ENCODE measurements at regions not wholly inside any gene's neighbourhood (a gene's known extent, or its start where the extent isn't known, plus 50 kb on each side); places are given as distances from the start of the nearest gene placed in this dataset.
"Not testable (repeated sequence)": the region's sequence is repeated elsewhere in the genome, so short reads cannot be mapped to it uniquely, and the experiment has no call there.

DNA sequence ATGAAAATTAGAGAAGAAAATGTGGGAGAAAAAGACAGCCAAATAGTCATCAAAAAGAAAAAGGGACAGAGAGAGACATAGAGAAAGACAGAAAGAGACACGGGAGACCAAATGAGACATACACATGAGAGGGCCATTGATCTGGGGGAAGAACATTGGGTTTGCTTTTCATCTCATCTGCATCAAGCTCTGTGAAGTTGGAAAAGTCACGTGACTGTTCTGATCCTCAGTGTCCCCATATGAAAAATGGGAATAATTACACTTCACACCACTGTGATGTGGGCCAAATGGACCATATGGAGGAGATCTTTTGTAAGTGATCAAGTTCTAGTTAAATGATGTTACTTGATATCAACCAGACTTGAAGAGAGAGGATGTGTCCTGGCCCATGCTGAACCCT is 147.1 kb upstream of the NRXN3 start:
- Histone ChIP-seq H3K36me3 (no peaks in the 10 kb centered on the region), H3K4me3 (no peak overlapping the region), H3K27ac (no peak overlapping the region), H3K27me3 (replicated peaks; ENCODE audit: insufficient read depth) (no peaks in the 10 kb centered on the region), H3K9me3 (no peaks in the 10 kb centered on the region), H3K4me1 (replicated peaks) (no peaks in the 10 kb centered on the region)
- WGBS = 88% methylated on average over 2 of the region's 2 CpGs
- DNase-seq (ENCODE audit: low spot score) = no peak
- TF ChIP-seq POLR2A (IDR thresholded peaks at IDR 0.05) = no peak
- TF ChIP-seq, protein P1, sequence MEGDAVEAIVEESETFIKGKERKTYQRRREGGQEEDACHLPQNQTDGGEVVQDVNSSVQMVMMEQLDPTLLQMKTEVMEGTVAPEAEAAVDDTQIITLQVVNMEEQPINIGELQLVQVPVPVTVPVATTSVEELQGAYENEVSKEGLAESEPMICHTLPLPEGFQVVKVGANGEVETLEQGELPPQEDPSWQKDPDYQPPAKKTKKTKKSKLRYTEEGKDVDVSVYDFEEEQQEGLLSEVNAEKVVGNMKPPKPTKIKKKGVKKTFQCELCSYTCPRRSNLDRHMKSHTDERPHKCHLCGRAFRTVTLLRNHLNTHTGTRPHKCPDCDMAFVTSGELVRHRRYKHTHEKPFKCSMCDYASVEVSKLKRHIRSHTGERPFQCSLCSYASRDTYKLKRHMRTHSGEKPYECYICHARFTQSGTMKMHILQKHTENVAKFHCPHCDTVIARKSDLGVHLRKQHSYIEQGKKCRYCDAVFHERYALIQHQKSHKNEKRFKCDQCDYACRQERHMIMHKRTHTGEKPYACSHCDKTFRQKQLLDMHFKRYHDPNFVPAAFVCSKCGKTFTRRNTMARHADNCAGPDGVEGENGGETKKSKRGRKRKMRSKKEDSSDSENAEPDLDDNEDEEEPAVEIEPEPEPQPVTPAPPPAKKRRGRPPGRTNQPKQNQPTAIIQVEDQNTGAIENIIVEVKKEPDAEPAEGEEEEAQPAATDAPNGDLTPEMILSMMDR (IDR thresholded peaks at IDR 0.05) = no peak
- no peak for TF ChIP-seq POLR2AphosphoS5 (IDR thresholded peaks at IDR 0.05)
- intact Hi-C loops (cut with DNase I) = no loop called here

DNA sequence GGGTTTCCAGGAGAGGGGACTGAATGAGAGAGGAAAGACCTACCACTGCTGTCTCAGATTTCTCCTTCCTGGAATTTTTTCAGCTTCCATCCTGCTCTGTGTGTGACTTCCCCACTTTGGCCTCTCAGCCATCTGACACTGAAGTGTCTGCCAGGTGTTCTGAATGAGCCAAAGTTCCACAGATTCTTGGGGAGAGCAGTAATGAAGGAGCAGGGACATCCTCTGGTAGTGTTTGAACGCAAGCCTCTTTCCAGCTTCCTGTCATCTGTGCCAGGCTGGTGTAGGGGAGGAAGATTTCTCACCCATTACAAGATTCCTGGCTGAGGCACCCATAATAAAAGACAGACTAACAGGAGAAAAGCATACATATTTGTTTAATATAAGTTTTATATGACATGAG is 141.7 kb upstream of the NRXN3 start:
- DNase-seq (ENCODE audit: low spot score) = no peak
- no peaks in the 10 kb centered on the region for H3K9me3 ChIP-seq
- no peaks in the 10 kb centered on the region for H3K4me1 ChIP-seq (replicated peaks)
- TF ChIP-seq, protein P1 (IDR thresholded peaks at IDR 0.05) = no peak
- TF ChIP-seq POLR2A (IDR thresholded peaks at IDR 0.05) = no peak
- no peak for TF ChIP-seq POLR2AphosphoS5 (IDR thresholded peaks at IDR 0.05)
- H3K27me3 ChIP-seq (replicated peaks; ENCODE audit: insufficient read depth) = peaks cover 3% of the 10 kb centered on the region
- H3K4me3 ChIP-seq = no peak overlapping the region
- WGBS = 23% methylated on average over 1 of the region's 1 CpG
- no peak overlapping the region for H3K27ac ChIP-seq
- no peaks in the 10 kb centered on the region for H3K36me3 ChIP-seq
- intact Hi-C loops (cut with DNase I) = no loop called here

DNA sequence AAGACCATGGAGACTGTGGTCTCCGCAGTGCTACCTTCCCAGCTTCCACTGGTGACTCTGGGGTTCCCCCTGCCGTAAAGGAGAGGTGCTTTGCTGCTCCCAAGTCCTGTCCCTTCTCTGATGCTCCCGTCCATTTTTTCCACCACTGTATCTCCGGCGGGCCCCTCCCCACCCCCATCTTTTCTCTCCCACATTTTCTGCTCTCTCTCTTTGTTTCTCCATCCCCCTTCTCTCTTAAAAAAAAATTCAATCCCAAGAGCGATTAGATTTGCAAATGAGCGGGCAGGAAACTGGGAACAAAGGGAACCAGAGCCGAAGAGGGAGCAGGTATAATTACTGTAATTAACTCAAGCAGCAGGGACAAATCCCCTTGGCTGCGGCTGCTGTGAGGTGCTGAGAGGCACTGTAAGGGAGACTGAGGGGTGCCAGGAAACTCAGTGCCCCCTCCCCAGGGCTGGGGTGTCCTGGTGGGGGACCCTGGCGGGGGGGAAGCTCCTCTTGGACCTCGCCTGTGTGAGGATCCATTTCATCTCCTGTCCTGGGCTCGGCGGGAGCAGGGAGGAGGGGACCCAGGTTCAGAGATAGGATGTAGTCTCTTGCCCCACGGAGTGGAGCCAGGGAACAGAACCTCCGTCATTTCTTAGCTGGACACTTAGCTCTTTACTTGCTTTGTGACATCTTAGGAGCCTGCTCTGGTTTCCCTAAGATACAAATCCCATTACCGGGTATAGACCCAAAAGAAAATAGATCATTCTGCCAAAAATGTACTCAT is 140.4 kb upstream of the NRXN3 start:
- intact Hi-C loops (cut with DNase I) = no loop called here

DNA sequence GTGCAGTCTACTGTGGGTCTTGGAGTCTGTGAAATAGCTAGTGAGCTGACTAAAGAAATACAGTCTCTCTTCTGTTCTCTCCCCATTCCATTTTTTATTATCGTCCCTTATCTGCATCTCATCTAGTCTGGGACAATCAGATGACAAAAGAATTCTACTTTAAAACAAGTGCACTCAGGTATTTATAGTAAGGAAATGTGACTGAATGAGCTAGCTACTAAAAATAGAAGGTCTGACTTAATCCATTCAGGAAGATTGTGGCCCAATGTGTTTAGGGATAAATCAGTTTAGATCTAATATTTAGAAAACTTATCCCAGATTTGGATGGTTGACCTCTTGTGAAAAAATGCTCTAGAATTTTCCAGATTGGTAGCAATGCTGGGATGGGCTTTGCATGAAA is 126.8 kb upstream of the NRXN3 start:
- Histone ChIP-seq H3K4me3 (no peak overlapping the region), H3K27me3 (replicated peaks; ENCODE audit: insufficient read depth) (no peaks in the 10 kb centered on the region), H3K36me3 (no peaks in the 10 kb centered on the region), H3K27ac (no peak overlapping the region), H3K9me3 (no peaks in the 10 kb centered on the region), H3K4me1 (replicated peaks) (no peaks in the 10 kb centered on the region)
- intact Hi-C loops (cut with DNase I) = no loop called here
- WGBS = 20% methylated on average over 1 of the region's 1 CpG
- no peak for DNase-seq (ENCODE audit: low spot score)
- TF ChIP-seq POLR2A (IDR thresholded peaks at IDR 0.05) (no peak), POLR2AphosphoS5 (IDR thresholded peaks at IDR 0.05) (no peak)
- TF ChIP-seq, protein P1 (IDR thresholded peaks at IDR 0.05) = no peak

More for the DNA sequence above, 140.4 kb upstream of the NRXN3 start:
- Histone ChIP-seq H3K36me3 (no peaks in the 10 kb centered on the region), H3K9me3 (no peaks in the 10 kb centered on the region), H3K4me1 (replicated peaks) (no peaks in the 10 kb centered on the region), H3K4me3 (no peak overlapping the region), H3K27me3 (replicated peaks; ENCODE audit: insufficient read depth) (peaks cover 3% of the 10 kb centered on the region), H3K27ac (no peak overlapping the region)
- TF ChIP-seq POLR2A (IDR thresholded peaks at IDR 0.05) = no peak
- TF ChIP-seq, protein P1 (IDR thresholded peaks at IDR 0.05) = no peak
- TF ChIP-seq POLR2AphosphoS5 (IDR thresholded peaks at IDR 0.05) = no peak
- 25% methylated on average over 16 of the region's 16 CpGs for WGBS
- no peak for DNase-seq (ENCODE audit: low spot score)

DNA sequence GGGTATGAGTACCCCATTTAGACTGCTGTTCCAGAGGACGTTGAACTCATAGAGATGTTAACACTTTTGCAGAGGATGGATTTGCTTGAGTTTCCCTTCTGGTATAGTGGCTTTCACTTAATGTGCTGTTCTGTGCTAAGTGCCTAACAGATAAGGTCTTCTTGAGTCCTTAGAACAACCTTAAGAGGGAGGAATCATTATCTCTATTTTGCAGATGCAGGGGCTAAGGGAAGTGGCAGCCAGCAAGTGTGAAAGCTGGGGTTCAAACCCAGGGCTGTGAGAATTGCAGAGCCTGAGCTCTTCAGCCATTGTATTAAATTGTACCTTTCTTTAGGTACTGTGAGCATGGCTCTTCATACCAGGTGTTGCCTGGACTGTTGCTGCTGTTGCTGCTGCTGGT is 122.1 kb upstream of the NRXN3 start:
- Histone ChIP-seq H3K27me3 (replicated peaks; ENCODE audit: insufficient read depth) (no peaks in the 10 kb centered on the region), H3K4me1 (replicated peaks) (no peaks in the 10 kb centered on the region), H3K27ac (no peak overlapping the region), H3K9me3 (no peaks in the 10 kb centered on the region), H3K36me3 (no peaks in the 10 kb centered on the region), H3K4me3 (no peak overlapping the region)
- no peak for DNase-seq (ENCODE audit: low spot score)
- intact Hi-C loops (cut with DNase I) = no loop called here
- WGBS = 35% methylated on average over 1 of the region's 1 CpG
- TF ChIP-seq POLR2AphosphoS5 (IDR thresholded peaks at IDR 0.05) (no peak), POLR2A (IDR thresholded peaks at IDR 0.05) (no peak)
- TF ChIP-seq, protein P1 (IDR thresholded peaks at IDR 0.05) = no peak

DNA sequence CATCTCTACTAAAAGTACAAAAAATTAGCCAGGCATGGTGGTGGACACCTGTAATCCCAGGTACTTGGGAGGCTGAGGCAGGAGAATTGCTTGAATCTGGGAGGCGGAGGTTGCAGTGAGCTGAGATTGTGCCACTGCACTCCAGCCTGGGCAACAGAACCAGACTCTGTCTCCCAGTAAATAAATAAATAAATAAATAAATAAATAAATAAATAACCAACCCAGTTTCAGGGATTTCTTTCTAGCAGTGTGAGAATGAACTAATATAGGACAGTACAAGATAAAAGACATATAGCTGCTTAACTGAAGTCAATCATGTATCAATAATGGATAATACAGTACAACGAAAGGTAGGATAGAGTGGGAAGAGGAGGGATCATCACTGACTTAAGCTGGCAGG is 113.3 kb upstream of the NRXN3 start:
- H3K9me3 ChIP-seq; H3K27ac ChIP-seq; H3K36me3 ChIP-seq; H3K4me1 ChIP-seq (replicated peaks); DNase-seq (ENCODE audit: low spot score); intact Hi-C loops (cut with DNase I); H3K27me3 ChIP-seq (replicated peaks; ENCODE audit: insufficient read depth); H3K4me3 ChIP-seq: not testable (repeated sequence)
- WGBS = 100% methylated on average over 2 of the region's 2 CpGs
